Stimulated activated naive CD4-positive, alpha-beta T cell (primary cell): ENCODE measurements at regions not wholly inside any gene's neighbourhood (a gene's known extent, or its start where the extent isn't known, plus 50 kb on each side); places are given as distances from the start of the nearest gene placed in this dataset.
"Not testable (repeated sequence)": the region's sequence is repeated elsewhere in the genome, so short reads cannot be mapped to it uniquely, and the experiment has no call there.

Experiments used
- DNase-seq, 6 experiments: peaks; one replicate each; lab custom pipeline; 2025; lab: John Stamatoyannopoulos, UW

DNA sequence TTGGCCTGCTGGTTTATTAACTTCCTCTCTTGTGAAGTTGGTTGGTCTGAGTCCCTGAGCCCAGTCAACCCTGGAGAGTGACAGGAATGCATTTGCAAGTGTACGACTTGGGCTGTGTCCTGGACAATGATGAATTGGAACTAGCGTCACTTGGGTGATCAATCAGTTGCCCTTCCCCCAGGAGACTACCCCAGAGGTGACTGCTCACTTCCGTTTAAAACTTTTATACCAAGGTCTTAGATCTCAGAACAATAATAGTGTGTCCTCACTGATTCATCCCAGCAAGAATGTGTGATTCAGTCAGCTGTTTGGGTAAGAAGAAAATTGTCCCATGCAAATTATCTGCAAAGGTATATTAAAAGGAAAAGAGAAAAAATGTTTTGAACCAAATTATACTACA lies 102.9 kb upstream of the ARMC3 start:
- no peak for DNase-seq

DNA sequence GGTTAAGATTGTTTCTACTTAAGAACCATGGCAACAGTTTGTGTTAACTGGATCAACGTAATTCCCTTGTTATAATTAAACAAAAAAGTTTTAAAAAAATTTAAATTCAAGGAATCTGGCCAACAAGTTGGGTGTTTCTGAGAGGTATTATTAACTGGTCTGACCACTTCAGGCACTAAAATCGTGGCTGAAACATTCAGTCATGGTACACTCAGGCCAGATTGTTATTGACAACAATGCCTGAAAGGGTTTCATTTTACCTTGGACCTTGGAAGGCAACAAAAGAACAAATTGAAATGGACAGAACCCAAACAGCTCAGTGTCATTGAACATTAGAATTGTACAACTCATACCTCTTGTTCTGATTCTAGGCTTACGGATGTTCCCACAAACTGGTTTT lies 103.3 kb upstream of the ARMC3 start:
- DNase-seq = no peak

DNA sequence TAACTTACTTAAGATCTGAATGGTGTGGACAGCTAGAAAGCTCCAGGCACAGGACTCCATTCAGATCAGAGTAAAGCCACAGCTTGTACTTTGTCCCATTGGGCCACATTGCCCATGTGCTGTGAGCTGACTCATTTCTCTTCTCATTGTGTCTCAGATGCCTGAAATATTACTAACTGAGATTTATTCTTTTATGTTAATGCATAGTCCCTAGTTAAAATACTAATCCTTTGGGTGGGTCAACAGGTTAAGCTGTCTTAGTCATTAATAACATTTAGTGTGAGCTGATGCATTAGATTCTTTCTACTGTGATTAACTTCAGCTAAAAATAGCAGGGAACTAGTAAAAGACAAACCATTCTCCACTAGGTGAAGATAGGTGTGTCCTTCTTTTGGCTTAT lies 104.7 kb upstream of the ARMC3 start:
- no peak for DNase-seq

DNA sequence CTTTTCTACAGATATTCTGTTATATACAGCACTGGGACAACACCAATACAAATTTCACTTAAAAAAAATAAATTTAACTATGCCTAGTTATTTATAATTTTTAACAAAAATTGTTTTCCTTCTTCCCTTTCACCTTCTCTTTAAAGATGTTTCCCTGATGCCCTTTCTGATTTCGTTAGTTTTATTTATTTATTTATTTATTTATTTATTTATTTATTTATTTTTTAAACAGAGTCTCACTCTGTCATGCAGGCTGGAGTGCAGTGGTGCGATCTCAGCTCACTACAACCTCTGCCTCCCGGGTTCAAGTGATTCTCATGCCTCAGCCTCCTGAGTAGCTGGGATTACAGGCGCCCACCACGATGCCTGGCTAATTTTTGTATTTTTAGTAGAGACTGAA lies 105.9 kb upstream of the ARMC3 start:
- not testable (repeated sequence) for DNase-seq

DNA sequence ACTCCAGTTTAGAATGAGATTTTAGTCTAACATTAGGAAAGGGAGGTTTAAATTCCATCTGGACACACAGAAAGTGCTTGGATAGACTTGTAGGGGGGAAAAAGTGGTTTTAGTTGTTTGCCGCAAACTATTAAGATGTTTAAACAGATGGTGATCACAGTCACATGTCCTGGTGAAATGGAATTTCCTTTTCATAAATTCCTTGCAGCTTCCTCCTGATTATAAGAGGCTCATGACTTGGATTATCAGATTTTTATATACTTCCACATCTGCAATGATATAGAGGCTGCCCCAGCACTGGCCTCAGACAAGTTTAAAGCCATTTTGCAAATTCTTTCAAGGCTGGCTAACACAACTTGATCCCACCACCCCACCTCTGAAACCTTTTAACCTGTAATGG lies 106.4 kb upstream of the ARMC3 start:
- DNase-seq = no peak

DNA sequence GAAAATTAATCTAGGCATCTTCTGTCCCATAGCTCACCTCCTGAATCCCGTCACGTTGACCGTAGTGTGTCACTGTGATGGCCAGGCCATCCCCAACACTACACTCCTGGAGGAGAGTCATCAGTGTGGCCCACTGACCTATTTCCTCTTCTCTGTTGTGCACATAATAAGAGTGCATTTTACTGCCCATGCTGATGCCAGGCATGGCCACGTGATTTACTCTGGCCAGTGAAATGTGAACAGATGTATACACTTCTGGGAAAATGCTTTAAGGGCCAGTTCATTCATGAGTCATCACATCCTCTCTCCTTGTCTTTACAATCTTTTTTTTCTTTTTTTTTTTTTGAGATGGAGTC lies 101.9 kb upstream of the PIP4K2A start:
- DNase-seq = no peak

DNA sequence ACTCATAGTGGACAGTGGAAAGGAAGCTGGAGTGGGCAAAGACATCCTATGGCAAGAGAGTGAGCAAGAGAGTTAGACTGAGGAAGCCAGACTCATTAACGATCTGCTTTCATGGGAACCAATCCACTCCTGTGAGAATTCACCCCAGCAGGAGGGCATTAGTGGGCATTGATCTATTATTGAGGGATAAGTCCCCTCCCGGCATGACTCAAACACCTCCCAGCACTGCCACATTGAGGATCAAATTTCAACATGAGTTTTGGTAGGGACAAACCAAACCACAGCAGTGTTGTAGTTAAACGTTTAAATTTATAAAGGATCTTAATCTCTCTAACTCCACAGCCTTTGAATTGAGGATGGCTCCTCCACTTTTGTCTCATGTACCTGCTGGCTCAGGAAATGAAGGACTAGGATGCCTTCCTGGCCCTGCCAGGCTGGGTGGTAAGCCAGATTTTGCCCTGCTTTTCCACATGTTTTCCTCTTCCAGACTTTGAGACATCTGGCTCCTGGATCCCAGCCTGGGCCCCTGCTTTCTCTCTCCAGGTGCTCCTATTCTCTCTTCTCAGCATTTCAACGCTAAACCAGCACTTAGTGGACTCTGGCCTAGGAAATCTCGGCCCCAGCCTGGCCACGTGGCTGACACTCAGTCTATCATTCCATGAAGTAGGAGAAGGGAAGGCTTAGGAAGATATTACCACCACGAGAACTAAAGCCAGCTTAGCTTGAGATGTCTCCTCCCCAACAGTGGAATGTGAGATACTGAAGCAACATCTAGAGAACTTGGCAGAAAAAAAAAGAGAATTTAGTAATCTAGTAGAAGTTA lies 96.5 kb upstream of the PIP4K2A start:
- DNase-seq = no peak

DNA sequence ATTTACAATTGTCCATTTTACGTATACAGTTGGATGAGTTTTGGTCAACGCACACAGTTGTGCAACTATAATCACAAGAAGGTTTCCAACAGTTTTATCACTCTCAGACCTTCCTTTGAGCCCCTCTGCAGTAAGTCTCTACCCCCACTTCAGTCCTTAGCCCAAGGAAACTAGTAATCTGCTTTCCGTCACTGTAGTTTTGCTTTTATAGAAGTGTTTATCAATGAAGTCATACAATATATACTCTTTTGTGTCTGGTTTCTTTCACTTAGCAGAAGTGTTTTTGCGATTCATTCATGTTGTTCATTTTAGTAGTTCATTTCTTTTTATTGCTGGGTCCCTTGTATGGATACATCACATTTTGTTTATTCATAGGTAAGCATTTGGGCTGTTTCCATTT lies 92.9 kb upstream of the PIP4K2A start:
- DNase-seq = no peak

DNA sequence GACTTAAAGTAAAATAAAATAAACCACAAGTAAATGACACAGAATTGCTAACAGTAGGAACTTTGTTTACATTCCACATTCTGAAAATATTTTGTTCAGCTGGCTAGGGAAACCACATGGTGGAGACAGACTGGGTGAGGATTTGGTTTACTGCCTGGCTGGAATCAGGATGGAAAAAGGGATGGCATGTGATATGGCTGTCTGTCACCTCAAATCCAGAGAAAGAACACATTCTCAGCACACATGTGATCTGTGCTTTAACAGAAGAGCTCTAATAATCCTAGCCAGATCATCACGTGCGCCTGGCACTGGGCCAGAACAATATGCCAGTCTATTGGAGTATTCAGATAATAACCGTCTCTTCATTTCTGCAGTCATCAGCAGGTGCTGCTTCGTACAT lies 90.9 kb upstream of the PIP4K2A start:
- DNase-seq = no peak

DNA sequence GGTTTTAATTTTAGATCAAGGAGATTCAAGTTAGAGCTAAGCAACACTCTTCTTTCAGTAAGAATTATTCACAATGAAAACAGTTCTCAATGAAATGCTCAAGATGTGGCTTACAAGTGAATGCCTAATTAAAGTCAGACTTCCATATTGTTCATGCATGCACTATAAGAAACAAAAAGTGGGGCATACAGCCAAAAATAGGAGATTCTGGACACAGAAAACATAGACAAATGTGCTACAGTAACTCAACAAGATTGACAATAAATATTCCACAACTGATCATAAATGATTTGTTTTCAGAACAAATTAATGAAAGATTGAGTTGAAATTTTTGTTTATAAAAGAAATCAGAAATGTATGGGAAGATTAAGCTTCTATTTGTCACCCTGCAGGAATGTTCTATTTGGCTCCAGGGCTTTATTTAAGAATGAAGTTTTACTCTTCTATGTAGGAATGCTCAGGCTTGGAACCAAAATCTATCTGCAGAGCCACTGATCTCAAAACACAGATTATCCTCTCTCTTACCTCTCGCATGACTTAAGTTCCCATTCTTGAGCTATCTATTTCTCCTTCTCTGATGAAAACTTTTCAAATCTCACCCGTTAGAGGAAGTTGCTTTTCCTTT lies 89.0 kb upstream of the PIP4K2A start:
- DNase-seq = no peak

DNA sequence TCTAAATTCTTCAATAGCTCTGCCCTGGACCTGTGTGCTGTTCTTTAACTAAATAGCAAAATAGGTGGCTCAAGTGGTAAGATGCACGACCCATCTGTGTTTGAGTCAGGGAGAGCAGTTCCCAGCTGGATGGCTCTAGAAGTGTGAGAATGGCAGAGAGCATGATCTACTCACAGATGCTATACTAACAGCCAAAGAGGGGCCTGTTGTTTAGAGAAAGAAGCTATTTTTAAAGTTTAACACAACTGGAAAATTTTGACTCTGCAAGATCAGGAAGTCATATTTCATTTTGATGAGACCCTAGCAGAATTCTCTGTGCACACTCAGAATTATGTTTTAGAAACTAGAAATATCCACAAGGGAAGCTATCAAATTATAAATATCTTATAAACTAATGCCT lies 87.4 kb upstream of the PIP4K2A start:
- DNase-seq = no peak

DNA sequence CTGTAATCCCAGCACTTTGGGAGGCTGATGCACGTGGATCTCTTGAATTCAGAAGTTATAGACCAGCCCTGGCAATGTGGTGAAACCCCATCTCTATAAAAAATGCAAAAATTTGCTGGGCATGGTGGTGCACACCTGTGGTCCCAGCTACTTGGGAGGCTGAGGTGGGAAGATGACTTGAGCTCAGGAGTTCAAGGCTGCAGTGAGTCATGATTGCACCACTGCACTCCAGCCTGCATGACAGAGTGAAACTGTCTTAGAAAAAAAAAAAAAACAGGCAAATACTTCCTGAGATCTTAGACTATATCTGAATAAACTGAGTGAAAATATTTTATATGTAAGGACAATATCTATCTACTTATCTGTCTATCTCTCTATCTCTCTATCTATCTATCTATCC lies 83.4 kb upstream of the PIP4K2A start:
- not testable (repeated sequence) for DNase-seq

DNA sequence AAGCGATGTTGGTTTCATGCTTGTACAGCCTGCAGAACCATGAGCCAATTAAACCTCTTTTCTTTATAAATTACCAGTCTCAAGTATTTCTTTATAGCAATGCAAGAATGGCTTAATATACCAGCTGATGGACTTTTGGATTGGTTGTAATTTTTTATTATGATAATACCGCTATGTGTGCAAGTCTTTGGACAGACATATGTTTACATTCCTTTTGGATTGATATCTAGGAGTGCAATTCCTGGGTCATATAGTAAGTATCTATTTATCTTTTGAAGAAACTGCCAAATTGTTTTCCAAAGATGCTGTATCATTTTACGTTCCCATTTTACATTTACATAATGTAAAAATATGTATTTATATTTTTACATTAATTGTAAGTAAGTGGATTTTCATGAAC lies 81.2 kb upstream of the PIP4K2A start:
- no peak for DNase-seq

DNA sequence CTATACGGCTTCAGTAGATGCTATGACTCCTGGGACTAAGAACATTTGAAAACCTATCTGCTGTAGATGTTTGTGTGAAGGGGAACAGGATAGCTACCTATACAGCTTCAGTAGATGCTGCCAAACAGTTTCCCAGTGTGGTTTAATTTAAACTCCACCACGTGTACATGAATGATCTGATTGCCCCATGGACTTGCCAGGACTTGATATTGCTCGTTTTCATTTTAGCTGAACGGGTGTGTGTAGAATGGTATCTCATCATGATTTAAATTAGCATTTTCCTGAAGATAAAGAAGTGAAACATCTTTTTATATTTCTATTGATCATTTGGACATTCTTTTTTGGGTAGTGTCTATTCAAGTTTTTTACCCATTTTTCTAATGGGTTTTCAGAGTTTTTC lies 77.8 kb upstream of the PIP4K2A start:
- no peak for DNase-seq

DNA sequence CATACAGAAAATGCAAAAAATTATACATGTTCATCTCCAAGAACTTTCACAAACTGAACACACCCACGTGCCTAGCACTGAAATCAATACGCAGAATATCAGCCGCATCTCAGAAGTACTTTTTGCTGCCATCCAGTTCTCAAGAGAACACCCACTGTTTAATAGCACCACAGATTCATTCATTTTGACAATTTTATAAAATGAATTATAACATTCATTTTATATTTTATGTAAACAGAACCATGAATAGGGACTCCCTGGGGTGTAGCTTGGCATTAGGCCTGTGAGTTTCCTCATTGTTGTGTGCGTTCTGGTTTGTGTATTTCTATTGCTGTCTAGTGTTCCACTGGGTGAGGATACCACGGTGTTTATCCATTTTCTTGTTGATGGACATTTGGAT lies 77.3 kb upstream of the PIP4K2A start:
- DNase-seq = no peak

DNA sequence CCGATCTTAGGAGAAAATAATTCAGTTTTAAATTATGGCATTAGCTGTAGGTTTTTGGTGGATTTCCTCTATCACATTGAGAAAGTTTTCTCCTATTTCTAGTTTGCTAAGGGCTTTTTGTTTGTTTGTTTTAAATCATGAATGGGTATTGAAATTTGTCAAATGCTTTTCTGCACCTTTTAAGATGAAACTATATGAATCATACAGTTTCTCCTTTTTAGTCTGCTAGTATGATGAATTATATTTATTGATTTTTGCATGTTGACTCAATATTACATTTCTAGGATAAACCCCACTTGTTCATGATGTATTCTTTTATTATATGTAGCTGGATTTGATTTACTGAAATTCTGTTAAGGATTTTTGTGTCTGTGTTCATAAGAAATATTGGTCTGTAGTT lies 70.3 kb upstream of the PIP4K2A start:
- DNase-seq = no peak

DNA sequence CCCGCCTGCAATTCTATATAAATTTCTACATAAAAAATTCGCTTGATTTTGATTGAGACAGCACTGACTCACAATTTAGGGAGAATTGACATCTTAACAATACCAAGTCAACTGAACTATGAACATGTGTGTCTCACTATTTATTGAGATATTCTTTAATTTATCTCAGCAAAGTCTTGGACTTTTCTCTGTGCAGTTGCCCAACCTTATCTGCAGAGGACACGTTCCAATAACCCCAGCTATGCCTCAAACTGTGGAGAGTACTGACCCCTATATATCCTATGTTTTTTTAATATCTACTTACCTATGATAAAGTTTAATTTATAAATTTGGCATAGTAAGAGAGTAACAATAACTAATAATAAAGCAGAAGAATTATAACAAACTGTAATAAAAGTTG lies 69.4 kb upstream of the PIP4K2A start:
- DNase-seq = no peak

DNA sequence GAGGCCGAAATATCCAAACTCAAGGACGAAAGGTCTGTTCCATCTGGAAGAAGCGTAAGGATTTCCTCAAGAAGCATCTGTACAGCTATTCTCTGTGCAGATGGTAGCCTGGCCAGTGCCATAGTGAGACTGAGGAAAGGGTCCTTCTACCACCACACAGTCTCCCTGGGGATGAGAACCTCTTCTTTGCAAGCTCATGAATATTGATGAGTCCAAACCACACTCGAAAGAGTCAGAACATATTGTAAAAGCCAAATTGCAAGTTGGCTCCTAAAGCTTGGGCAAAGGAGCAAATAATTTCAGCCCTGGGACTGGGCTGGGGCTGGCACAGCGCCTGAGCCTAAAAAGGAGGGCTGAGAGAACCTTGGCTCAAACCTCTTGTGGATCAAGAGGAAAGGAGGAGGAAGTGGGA lies 66.1 kb upstream of the PIP4K2A start:
- no peak for DNase-seq

DNA sequence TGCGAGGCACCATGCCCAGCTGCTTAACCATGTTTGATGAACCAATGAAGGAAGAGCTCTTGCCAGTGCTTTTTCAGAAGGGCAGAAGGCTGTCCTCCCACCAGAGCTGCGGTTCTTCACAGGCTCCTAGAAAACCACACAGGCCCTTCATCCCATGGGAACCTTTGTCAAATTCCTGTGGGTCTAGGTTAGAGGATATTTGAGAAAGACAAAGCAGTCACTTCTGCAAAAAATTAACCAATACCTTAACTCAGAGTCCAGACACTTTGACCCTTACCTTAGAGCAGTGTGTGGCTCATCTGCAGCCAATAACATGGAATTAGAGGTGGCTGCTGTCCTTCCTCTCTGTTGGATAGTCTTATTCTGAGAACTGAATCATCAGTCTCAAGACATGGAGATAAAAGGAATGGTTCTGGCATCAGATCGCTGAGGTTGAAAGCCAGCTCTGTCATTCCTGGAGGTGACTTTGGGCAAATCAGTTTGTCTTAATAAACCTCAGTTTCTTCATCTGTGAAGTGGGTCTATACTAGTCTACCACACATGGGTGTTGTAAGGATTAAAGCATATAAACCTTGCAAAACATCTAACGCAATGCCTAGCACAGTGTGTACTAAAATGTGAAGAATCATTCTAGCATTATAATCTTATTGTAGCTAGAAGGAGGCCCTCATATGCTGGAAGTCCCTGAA lies 65.1 kb upstream of the PIP4K2A start:
- DNase-seq = no peak

DNA sequence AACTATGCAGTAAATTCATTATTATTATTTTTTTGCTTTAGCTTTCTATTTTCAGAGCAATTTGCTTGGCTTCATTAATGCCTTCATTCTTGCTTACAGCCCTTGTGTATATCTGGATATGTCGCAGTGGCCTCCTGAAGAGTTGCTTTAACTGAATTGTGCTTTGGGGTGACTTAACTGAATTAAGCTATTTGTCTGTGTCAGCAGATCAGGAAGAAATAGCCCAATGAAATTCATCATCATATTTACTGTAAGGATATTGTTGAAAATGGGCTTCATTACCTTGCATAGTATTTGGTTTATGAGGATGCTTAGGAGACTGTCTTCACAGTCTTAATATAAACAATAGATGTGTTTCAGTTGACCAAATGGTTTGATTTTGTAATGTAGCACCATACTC lies 59.7 kb upstream of the PIP4K2A start:
- no peak for DNase-seq

DNA sequence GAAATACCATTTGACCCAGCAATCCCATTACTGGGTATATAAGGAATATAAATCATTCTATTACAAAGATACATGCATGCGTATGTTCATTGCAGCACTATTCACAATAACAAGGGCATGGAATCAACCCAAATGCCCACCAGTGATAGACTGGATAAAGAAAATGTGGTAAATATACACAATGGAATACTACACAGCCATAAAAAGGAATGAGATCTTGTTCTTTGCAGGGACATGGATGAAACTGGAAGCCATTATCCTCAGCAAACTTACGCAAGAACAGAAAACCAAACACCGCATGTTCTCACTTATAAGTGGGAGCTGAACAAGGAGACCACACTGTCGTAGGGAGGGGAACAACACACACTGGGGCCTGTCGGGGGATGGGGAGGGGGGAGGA lies 57.3 kb upstream of the PIP4K2A start:
- not testable (repeated sequence) for DNase-seq

DNA sequence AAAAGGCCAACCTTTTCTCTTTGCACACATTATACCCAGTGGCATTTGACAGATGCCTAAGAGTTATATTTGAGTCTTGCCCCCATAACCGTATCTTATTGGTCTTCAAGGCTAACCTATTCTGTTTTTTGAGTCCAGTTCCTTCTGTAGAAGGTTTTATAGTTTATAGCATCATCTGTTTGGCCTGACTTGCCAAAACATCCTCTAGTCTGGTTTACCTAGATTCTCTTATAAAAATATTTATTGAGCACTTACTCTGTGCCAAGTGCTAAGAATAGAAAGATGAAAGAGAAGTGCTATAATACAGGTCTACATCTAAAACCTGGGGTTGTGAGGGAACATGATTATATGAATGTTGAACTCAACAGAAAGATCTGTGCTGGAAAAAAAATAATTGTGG lies 55.9 kb upstream of the PIP4K2A start:
- DNase-seq = no peak

DNA sequence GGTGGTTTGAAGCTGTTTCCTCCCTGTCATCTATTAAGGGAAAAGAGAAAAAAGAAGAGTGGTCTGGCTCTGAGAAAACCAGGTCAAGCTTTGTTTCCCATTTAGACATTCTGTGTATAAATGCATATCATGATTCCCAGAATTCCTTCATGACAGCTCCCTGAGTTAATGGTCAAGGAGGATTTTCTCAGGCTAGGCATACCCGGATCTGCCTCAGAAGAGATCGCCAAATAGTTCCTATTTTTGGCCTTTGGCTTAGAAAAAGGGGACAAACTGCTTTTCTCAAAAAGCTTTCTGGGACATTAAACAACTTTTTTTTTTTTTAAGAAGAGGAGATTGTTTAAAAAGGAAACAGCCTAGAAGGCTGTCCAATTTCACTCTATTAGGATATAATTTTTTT lies 53.5 kb upstream of the PIP4K2A start:
- no peak for DNase-seq
